HG02840 (cell line): ENCODE measurements at regions not wholly inside any gene's neighbourhood (a gene's known extent, or its start where the extent isn't known, plus 50 kb on each side); places are given as distances from the start of the nearest gene placed in this dataset.

Experiments used
- ATAC-seq: cut with Tn5 transposase; IDR thresholded peaks from one replicate; pipeline ENCODE4 v1.9.1; 2021; ENCODE audit warnings: mild to moderate bottlenecking, moderate library complexity, moderate number of reproducible peaks; ENCODE audit not compliant: unreplicated experiment, low FRiP score

DNA sequence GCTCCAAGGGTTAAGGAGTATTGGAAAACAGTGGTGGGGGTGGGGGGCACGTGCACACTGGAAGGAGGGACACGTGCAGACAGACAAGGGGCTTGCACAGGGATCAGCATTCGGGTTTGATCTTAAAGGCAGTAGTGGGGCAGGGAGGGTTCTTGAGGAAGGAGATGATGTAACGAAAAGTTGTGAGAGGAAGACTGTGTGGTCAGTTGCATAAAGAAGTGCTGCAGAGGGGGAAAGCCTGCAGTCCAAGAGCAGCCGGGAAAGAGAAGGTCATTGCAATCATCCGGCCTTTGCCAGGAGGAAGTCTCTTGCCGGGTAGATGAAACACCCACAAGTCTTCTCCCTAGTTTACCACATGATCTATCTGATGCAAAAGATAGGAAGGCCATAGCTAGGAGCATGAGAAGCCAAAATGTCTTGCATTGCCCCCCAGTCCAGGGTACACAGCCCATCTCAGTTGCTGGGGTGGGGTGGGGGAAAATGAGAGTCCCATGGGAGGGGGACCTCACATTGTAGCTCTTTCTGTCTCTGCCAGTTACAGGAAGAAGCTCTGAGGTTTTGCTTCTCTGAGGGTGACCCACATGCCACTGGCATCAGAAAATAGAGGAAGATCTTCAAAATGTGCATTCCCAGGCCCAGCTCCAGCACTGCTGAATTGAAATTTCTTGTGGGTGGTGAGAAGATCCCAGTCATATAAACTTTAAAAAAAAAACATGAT lies 202.5 kb upstream of the RAB4A start:
- no peak for ATAC-seq

DNA sequence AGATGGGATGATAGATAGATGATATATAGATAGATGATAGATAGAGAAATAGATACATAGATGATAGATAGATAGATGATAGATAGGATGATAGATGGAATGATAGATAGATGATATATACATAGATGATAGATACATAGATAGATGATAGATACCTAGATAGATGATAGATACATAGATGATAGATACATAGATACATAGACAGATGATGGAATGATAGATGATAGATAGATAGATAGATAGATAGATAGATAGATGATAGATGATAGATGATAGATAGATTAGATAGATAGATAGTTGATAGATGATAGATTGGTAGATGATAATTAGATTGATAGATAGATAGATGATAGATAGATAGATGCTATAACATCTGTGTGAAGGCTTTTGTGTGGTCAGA lies 201.7 kb upstream of the RAB4A start:
- ATAC-seq, result no peak

DNA sequence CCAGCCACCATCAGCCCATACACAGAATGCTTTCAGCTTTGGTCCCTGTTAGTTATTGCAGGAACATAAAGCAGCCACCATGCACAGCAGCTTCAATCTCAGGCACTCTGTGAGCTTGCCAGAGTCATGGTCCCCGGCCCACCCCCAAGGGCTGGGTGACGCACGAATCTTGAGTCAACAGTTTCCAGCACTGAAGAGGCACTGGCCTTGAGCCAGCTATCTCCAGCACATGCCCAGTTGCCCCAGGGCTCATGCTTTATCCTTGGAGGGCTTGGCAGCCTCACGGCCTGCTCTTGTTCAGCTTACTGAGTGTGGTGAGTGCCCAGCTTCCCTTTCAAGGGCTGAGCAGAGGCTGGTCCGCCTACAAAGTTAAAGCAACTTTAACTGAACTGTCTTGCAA lies 200.7 kb upstream of the RAB4A start:
- no peak for ATAC-seq

DNA sequence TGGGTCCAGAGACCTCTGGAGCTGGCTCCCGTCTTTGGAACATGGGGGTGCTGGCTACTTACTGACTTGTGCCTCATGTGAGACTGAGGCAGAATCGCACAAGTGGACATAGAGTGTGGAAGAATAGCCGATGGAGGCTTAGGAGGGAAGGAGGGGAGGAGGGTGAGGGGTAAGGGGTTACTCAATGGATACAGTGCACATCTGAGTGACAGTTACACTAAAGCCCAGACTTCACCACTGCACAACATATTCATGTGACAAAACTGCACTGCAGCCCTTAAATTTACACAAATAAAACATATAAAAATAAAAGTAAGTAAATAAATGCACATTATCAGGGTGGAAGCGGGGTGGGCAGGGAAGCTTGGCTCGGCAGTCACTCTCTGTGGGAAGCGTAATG lies 197.7 kb upstream of the RAB4A start:
- no peak for ATAC-seq

DNA sequence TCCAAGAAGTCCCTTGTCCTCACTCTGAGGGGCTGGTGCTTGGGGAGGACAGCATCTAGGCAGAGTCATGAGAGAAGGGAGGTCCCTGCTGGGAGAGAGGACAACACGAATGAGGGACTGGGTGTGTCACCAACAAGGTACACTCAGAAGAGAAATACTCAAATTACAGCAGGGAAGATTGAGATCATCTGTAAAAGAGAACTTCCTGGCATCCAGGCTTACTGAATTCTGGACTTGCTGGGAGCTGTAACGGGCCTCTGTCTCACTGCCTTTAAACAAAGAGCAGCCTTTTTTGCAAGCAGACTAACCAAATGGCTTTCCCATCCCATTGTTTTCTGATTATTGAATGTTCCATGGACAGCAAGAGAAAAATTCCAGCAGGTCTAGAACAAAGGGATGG lies 195.7 kb upstream of the RAB4A start:
- ATAC-seq, result no peak

DNA sequence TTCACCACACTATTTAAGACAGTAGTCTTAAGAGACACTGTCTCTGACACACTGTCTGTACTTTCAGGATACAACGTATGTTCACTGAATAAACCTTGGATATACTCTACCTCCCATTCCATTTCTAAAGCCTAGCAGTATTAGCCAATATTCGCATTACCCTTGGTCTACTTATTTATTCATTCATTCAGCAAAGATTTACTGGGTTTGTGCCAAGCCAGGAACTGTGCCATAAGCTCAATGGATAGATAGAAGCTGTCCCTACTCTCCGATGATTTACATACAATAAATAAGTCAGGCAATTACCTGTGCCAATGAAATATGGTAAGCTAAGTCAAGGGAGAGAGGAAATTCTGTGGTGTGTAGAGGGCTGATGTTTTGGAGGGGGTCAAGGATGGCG lies 195.2 kb upstream of the RAB4A start:
- ATAC-seq, result no peak

DNA sequence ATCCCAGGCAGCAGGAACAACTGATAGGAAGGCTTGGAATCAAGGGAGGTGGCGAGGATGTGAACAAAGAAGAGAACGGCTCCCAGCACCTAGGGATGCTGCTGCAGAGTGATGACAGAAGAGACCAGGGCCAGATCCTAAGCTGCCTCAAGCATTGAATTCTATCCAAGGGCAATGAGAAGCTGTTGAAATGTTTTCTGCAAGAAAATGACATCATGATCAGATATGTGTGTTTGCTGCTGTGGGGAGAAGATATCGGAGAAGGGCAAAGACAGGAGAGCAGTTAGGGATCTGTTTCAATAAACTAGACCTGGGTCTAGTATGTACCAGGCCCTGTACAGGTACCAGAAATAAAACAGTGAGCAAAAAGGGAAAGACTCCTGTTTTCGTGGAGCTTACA lies 194.7 kb upstream of the RAB4A start:
- no peak for ATAC-seq

DNA sequence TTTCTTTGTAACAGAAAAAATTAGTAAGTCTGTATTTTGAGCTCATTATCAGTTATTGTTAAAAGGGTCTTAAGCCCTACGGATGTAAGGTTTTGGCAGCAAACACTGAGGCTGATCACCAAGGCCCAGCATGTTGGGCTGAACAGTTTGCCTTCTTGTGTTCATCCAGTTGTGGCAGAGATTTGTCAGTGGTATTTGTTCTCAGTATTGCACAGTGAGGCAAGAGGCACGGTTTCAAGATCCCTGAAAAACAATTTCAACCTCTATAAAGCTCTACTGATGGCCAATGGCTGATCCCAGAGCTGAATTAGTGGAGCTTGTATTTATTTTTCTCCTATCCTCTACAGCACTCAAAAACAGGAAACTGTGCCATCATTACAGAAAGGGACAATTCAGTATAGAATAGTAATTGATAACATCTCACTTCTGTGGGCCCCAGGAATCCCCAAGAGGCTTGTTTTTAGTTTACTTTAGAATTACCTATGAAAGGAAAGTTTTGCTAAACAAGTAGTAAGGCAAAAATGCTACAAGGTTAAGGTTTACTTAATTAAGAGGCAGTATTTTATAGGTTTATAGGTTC lies 191.8 kb upstream of the RAB4A start:
- no peak for ATAC-seq

DNA sequence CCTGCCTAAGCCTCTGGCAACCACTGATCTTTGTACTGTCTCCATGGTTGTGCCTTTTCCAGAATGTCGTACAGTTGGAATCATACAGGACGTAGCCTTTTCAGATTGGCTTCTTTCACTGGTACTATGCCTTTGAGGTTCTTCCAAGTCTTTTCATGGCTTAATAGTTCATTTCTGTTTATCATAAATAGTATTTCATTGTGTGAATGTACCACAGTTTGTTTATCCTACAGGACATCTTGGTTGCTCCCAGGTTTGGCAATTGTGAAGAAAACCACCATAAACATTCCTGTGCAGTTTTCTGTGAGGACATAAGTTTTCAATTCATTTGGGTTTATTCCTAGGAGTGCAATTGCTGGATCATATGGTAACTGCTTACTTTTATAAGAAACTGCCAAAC lies 190.6 kb upstream of the RAB4A start:
- no peak for ATAC-seq

DNA sequence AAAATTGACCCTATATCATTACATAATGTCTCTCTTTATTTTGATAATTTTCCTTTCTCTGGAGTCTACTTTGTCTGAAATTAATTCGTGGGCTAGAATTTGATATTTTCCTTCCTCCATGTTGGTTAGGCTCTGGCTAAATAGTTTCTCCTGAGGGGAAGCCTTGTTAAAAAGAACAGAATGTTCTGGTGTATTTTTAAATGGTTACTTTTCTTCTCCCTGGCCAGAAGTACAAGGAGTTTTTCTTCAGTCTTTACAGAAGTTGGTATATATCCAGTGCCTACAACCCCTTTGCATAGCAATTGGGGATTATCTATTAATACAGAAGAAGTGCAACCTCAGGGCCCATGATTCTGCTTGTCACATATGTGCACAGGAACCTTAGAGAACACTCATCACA lies 185.6 kb upstream of the RAB4A start:
- ATAC-seq, result no peak

DNA sequence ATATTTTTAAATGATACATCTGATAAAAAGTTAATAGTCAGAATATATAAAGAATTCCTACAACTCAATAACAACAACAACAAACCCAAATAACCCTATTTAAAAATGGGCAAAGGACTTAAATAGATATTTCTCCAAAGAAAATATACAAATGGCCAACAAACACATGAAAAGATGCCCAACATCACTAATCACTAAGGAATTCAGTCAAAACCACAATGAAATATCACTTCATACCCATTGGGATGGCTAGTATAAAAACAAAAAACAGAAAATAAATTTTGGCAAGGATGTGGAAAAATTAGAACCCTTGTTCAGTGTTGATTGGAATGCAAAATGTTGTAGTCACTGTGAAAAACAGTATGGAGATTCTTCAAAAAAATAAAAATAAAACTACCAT lies 184.8 kb upstream of the RAB4A start:
- no peak for ATAC-seq

DNA sequence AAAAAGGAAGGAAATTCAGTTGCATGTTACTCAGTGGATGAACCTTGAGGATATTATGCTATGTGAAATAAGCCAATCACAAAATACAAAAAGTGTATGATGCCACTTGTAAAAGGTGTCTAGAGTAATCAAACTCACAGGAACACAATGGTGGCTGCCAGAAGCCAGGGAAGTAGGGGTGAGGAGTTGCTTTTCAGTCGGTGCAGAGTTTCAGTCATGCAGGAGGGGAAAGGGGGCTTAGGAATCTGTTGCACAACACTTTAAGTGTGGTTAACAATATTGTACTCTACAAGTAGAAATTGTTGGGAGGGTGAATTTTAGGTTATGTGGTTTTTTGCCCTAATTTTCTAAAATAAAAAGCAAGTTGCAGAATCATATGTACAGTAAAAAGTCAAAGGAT lies 184.2 kb upstream of the RAB4A start:
- ATAC-seq, result no peak

DNA sequence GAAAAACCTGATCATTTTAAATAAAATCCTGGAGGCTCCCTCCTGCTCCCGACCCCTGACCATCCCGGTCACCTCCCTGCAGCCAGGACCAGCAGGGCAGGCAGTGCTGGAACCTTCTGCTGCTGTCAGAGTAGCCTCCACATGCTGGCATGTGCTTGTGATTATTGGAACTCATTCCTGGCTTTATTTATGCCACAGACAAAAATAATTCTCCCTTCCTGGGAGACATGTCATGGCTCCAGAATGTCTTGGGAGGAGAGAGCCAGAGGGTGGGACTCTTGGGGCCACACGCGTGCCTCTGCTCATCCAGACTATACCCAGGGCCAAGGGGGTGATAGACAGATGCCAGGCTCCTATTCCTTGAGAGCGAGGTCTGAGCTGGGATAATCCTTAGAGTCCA lies 183.6 kb upstream of the RAB4A start:
- no peak for ATAC-seq

DNA sequence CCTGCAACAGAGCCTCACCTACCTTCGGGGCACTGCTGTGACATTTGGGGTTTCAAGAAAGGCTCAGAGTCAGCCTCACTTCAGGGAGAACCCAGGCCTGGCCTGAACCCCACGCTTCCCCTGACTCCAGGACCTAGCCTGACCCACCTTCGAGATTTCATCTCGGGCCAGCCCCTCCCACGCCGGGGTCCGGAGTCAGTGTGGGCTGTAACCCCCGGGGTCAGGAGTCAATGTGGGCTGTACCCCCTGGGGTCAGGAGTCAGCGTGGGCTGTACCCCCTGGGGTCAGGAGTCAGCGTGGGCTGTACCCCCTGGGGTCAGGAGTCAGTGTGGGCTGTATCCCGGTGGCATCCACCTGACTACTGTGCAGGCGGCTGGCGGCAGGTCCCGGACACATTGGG lies 183.0 kb upstream of the RAB4A start:
- no peak for ATAC-seq

DNA sequence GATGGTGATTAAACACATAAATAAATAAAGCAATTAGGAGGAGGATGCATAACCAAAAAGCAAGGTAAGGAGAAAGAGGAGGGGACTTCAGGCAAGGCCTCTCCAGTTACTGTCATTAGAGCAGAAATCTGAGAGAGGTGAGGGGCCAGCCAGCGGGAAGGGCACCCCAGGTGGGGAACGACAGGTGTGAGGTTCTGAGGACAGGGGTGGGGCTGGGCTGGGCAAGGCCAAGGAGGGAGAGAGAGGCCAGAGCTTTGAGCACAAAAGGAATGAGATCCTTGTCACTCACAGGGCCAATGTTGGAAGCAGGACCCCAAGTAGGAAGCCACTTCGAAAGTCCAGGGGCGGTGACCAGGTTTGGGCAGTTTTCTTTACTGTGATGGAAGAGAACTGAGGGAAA lies 182.2 kb upstream of the RAB4A start:
- ATAC-seq, result no peak

DNA sequence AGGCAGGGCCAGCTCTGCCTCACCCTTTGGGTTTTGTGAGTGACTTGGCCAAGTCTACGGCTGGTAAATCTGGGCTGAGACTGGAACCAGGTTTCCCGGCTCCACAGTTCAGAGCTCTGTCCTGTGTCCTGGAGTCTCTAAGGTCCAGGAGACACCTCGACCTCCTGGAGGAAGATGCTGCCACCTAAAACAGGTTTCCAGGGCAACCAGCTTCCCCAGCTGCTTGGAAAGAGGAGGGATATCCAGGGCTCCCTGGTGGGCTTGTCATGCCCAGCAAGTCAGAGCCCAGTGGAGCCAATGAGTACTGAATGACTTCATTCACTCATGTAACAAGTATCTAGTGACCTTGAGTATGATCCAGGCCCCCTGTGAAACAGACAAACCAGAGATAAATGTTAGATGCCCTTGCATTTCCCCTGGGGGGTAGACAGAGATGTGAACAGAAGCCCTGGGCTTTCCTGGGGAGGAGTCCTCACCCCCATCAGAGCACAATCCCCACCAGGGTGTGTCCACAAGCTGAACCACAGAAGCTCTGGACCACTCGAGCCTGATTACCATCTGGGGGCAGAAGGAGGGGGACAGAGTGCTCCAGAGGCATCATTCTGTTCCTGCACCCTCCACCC lies 181.2 kb upstream of the RAB4A start:
- no peak for ATAC-seq

DNA sequence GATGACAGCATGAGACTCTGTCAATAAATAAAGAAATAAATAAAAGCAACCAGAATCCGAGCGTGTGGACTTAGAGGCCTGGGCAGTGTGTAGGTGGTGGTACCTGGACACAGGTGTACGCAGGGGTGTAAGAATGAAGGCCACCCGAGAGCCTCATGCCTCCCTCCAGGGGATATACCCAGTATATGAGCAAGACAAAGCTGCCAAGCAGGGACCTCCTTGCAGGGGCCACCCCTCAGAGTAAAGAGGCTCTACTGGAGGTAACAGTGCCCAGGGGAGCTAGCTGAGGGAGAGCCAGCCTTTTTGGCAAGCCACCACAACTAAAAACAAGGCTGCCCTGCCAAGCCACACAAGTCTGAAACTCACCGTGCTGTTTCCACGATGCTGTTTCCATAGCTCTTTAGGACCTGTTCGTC lies 179.2 kb upstream of the RAB4A start:
- no peak for ATAC-seq

DNA sequence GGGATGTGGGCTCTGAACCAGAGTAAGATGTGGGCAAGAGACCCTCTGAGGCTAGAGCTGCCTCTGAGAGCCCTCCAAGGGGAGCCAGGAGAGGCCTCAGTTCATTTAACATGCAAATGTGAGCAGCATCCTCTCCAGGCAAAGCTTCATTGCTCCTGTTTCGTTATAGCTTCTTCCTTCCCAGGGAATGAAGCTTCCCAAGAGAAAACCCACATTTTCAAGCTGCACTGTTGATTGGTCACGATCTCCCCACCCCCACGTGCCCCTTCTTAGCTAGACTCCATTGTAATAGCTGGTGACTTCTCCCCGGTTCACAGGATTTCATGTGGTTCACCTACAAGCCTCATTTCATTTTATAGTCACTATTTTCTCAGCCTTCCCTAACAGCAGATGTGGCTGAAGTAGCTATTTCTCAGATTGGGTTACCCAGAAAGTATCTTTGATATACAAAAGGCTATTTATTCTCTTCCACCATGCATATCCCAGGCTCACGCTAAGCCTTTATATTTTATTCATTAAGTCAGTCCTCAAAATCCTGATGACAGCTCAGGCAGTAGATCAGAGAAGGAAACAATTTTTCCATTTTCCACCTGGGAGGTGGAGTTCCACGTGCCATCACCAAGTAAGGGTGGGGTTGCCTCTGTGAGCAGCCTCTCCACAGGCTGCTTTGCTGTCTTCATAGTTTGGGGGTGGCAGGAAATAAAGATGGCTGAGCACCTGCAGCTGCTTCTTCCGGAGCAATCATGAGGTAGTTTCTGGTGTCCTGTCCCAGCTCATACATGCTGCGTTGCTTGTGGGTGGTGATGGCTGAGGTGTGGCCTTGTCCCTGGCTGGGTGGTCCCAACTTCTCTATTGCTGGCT lies 178.3 kb upstream of the RAB4A start:
- ATAC-seq, result no peak

DNA sequence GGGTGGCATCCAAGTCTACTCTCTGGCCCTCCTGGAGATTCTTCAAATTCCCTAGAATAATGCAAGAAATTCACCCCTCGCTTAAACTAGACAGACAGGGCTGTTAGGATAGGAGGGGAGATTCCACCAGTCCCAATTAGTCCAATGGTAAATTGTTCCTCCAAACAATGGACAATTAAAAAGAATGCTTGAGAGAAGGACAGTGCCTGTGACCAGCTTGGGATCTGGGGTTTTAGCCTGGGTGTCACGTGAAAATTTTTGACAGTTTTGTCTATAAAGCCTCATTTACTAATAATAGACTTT lies 177.7 kb upstream of the RAB4A start:
- ATAC-seq, result no peak

DNA sequence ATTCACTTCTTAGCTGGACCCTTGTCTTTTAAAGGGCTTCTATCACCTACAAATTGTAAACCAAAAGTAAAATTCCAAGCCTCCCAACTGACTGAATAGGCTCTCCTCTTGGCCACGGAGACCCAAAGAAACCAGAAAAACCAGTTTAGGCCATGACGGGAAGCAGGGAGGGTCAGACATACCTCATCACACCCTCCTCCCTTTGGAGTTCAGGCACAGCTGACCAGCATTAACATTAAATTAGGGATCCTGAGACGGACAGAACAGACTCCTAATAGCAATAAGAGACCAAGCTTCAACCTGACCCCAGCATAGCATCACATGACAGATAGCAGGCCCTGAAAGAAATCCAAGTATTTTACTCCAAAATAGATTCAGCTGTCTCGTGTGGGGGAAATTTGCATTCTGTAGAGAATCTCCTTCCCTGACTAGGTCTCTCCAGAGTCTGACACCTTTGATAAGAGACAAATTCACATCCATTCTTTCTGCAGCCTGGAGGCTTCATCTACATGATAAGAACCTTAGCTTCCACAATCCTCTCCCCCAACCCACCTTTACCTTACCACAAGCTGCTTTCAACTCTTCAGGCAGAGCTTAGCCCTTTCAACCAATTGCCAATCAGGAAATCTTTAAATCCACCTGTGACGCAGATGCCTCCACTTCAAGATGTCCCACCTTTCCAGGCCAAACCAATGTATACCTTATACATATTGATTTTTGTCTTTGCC lies 177.1 kb upstream of the RAB4A start:
- no peak for ATAC-seq
